ENCODE measurements at regions not wholly inside any gene's neighbourhood (a gene's known extent, or its start where the extent isn't known, plus 50 kb on each side); places are given as distances from the start of the nearest gene placed in this dataset.

GRCh38 chr1:48120621-48121020, 101.9 kb upstream of the SLC5A9 start:
- H2AFZ ChIP-seq (ENCODE audit: low read depth, low read length): no peak overlapping the region
- H3K4me1 ChIP-seq (ENCODE audit: control insufficient read depth, extremely low read depth, insufficient read depth, low read length): no peaks in the 10 kb centered on the region
- H3K4me2 ChIP-seq (ENCODE audit: insufficient read depth, low read length): no peak overlapping the region
- ChIA-PET POLR2A (no interaction called here), CTCF (interaction anchor here (1.0 kb wide), 1 partner anchor 11 kb away, joined by 4 read pairs; no protein-coding TSS in a partner anchor)
- DNase-seq (ENCODE audit: low read depth, low spot score) (no peak), FAIRE-seq (no peak)
- TF ChIP-seq POLR2AphosphoS5 (IDR thresholded peaks at IDR 0.05; ENCODE audit: insufficient read depth, low read depth, low read length) (no peak), MAX (IDR thresholded peaks at IDR 0.05; ENCODE audit: insufficient read depth, insufficient read length) (no peak), JUN (IDR thresholded peaks at IDR 0.05; ENCODE audit: borderline replicate concordance, insufficient read depth, insufficient read length, low read depth) (no peak), GATA2 (IDR thresholded peaks at IDR 0.05; ENCODE audit: insufficient read depth, insufficient read length, low read depth, low read length) (no peak), CTCF (IDR thresholded peaks at IDR 0.05; ENCODE audit: extremely low read depth in 1 of 2, insufficient read depth in 1 of 2, low read depth in 1 of 2, low read length in 2 of 2) (no peak), POLR2A (IDR thresholded peaks at IDR 0.05; ENCODE audit: low read depth, low read length) (no peak), EZH2 (IDR thresholded peaks at IDR 0.05; ENCODE audit: borderline replicate concordance, low read depth, low read length, severe bottlenecking) (no peak), FOS (IDR thresholded peaks at IDR 0.05; ENCODE audit: borderline replicate concordance, insufficient read depth, low read length) (no peak), MYC (IDR thresholded peaks at IDR 0.05; ENCODE audit: low read depth, low read length) (no peak)
- no peaks in the 10 kb centered on the region for H3K9me1 ChIP-seq (replicated peaks; ENCODE audit: control insufficient read depth, extremely low read depth, insufficient read depth, low read length)
- H3K79me2 ChIP-seq (ENCODE audit: control insufficient read depth, insufficient read depth, low read length): no peaks in the 10 kb centered on the region
- H3K36me3 ChIP-seq (ENCODE audit: control insufficient read depth in 2 of 2, extremely low read depth in 1 of 2, insufficient read depth in 2 of 2, low read length in 2 of 2): no peaks in the 10 kb centered on the region
- H3K9me3 ChIP-seq (replicated peaks; ENCODE audit: control insufficient read depth, insufficient read depth, low read length): no peaks in the 10 kb centered on the region
- no peak overlapping the region for H3K4me3 ChIP-seq (replicated peaks in 1 of 3; ENCODE audit: insufficient read depth in 1 of 3, low read depth in 1 of 3, low read length in 3 of 3)
- H4K20me1 ChIP-seq (replicated peaks; ENCODE audit: control insufficient read depth, extremely low read depth, insufficient read depth, low read length): no peaks in the 10 kb centered on the region
- no peaks in the 10 kb centered on the region for H3K27me3 ChIP-seq (ENCODE audit: control insufficient read depth in 2 of 2, insufficient read depth in 2 of 2, low read length in 2 of 2)
- BruUV-seq (replicated peaks): no TSS peak
- intact Hi-C loops (cut with micrococcal nuclease) (no loop called here), dilution Hi-C loops (cut with MboI; ENCODE audit: extremely low pct_ligation_motif_present, low sequenced_read_pairs) (no loop called here)
- H3K27ac ChIP-seq (ENCODE audit: insufficient read depth, low read depth, low read length): no peak overlapping the region
- no peak overlapping the region for H3K9ac ChIP-seq (replicated peaks; ENCODE audit: extremely low read depth, insufficient read depth, low read length)

Measured in endothelial cell of umbilical vein (primary cell).